Cardiac fibroblast (primary cell): ENCODE measurements at regions not wholly inside any gene's neighbourhood (a gene's known extent, or its start where the extent isn't known, plus 50 kb on each side); places are given as distances from the start of the nearest gene placed in this dataset.
"Not testable (repeated sequence)": the region's sequence is repeated elsewhere in the genome, so short reads cannot be mapped to it uniquely, and the experiment has no call there.

Experiments used
- DNase-seq, 2 donors: peaks; one replicate each; pipeline versions ENCODE4 v3.0.0 to v3.0.0-alpha.2; 2010; ENCODE audit warnings: low read depth in 2 of 2
- H3K4me3 ChIP-seq, 2 donors: replicated peaks in 1 of 2; 1 replicate in 1 of 2; 2 replicates in 1 of 2; pipeline ENCODE4 v1.5.1; 2011; ENCODE audit warnings: low read depth in 2 of 2, low read length in 2 of 2, mild to moderate bottlenecking in 2 of 2, moderate library complexity in 1 of 2
- TF ChIP-seq, protein P1 (sequence below): IDR thresholded peaks from one replicate; pipeline ENCODE4 v1.5.1; 2011; ENCODE audit warnings: low read depth, mild to moderate bottlenecking, low read length, inconsistent platforms

DNA sequence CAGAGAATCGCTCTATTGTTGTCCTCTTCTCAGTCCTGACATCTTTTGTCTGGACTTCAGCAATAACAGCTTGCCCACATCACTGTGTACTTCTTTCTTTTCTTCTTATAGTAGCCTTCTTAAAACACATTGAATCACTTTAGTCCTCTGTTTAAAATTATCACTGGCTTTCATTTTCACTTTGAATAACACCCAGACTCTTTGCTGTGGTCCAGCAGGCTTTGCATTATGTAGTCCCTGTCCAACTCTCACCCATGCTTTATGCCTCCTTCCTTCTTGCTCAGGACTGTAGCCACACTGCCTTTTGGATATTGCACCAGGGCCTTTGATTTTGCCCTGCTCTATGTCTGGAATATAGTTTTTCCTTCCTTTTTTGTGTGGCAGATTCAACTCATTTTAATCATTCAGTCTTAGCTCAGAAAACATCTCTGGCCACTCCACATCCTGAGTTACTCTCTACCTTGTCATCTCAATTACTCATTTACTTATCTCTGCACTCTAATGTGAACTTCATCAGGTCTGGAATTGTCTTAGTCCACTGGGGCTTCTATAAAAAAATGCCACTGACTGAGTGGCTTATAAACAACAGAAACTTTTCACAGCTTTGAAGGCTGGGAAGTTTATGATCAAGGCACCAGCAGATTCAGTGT, 168.2 kb downstream of the C4orf33 start:
- H3K4me3 ChIP-seq, result no peak overlapping the region
- DNase-seq, result no peak
- TF ChIP-seq, protein P1, sequence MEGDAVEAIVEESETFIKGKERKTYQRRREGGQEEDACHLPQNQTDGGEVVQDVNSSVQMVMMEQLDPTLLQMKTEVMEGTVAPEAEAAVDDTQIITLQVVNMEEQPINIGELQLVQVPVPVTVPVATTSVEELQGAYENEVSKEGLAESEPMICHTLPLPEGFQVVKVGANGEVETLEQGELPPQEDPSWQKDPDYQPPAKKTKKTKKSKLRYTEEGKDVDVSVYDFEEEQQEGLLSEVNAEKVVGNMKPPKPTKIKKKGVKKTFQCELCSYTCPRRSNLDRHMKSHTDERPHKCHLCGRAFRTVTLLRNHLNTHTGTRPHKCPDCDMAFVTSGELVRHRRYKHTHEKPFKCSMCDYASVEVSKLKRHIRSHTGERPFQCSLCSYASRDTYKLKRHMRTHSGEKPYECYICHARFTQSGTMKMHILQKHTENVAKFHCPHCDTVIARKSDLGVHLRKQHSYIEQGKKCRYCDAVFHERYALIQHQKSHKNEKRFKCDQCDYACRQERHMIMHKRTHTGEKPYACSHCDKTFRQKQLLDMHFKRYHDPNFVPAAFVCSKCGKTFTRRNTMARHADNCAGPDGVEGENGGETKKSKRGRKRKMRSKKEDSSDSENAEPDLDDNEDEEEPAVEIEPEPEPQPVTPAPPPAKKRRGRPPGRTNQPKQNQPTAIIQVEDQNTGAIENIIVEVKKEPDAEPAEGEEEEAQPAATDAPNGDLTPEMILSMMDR, result no peak

DNA sequence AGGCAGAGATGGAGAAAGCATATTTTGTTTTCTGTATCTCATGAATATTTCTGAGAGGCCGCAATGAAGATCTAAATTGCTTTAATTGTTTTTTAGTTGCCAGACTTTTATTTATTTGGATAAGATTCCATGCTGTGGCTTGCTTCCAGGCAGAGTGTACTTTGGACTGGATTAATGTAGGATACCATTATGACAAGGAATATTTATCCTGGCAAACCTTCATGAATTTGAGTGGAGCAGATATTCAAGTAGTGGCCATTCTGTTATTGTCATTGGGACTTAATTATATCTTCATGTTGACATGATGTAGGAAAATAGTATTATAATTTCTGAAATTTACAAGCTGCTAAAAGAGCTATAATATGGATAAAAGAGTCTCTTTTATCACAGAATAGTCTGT, 182.9 kb downstream of the C4orf33 start:
- TF ChIP-seq, protein P1, result no peak
- DNase-seq, result no peak
- H3K4me3 ChIP-seq, result no peak overlapping the region

DNA sequence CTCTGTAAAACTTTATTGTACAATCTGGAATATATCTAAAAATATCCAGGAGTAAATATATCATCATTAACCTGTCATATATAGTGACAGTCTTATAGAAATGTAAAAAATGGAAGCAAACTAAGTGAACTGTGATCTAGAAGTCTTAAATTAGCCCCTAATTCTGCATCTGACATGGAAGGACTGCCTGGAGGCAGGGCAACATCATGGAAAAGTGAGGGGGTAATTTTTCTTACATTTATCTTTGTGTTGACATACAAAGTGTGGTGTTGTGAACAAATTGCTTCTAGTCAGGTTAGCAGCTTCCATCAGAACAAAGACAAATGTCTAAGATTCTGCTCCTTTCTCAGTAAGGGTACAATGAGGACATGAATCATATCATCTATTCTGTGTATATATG, 186.3 kb downstream of the C4orf33 start:
- DNase-seq, result no peak
- no peak overlapping the region for H3K4me3 ChIP-seq
- TF ChIP-seq, protein P1, result no peak

DNA sequence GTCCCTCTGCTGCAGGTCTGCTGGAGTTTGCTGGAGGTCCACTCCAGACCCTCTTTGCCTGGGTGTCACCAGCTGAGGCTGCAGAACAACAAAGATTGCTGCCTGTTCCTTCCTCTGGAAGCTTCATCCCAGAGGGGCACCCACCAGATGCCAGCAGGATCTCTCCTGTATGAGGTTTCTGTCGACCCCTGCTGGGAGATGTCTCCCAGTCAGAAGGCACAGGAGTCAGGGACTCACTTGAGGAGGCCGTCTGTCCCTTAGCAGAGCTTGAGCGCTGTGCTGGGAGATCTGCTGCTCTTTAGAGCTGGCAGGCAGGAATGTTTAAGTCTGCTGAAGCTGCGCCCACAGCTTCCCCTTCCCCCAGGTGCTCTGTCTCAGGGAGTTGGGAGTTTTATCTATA, 196.2 kb downstream of the C4orf33 start:
- not testable (repeated sequence) for DNase-seq, H3K4me3 ChIP-seq

DNA sequence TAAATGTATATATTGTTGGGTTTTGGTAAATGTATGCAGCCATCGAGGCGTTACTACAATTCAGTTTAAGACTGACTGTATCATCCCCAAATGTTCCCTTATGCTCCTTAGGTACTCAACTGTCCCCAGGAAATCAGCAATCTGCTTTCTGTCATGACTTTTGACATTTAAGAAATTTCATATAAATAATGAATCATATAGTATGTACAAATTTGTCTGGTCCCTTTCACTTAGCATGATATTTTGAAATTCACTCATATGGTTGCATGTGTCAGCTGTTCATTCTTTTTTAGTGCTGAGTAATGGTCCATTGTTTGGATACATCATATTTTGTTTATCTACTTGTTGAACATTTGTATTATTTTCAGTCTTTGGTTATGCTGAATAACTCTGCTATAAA, 218.8 kb downstream of the C4orf33 start:
- no peak overlapping the region for H3K4me3 ChIP-seq
- TF ChIP-seq, protein P1, result no peak
- DNase-seq, result no peak

DNA sequence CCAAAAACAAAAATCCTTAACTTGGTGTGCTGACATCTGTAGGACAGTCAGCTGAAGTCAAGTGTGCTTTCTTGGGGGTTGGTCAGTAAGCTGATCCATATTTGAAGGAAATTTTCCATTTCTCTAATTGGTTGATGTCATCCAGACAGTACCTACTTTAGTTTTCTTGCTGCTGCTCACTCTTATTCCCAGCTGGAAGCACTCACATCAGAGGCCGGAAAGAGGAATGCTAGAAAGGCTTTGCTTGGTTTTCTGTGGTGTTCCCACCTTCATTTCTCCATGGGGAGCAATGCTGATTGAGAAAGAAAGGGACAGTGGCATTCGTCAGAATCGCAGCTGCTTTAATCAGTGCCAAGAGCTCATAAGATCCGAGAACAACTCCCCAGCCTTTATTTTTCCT, 227.0 kb downstream of the C4orf33 start:
- DNase-seq, result no peak
- TF ChIP-seq, protein P1, result no peak
- no peak overlapping the region for H3K4me3 ChIP-seq

DNA sequence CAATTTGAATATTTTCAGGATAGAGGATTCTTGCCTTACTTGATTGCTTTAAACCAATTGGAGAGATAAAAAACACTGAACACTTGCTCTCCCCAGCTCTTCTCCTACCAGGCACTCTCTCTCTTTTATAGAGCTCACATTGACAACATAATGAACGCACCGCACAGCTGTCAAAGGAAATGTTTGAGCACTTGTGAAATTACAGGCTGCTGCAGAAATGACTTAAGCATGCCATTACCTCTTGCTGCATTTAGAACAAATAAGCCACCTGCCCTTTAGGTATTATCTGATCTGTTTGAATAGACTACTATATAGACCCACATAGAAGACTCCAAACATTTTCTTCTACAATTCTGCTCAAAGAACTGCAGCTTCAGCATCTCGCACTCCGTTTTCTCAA, 227.7 kb downstream of the C4orf33 start:
- no peak for DNase-seq
- TF ChIP-seq, protein P1, result no peak
- no peak overlapping the region for H3K4me3 ChIP-seq
